ENCODE measurements at regions not wholly inside any gene's neighbourhood (a gene's known extent, or its start where the extent isn't known, plus 50 kb on each side); places are given as distances from the start of the nearest gene placed in this dataset.

- DNase-seq = no peak
Observed at GRCh38 chr6:169339025-169339424, 85.4 kb upstream of the THBS2 start.

- DNase-seq = no peak
Observed at GRCh38 chr6:169337886-169338445, 84.3 kb upstream of the THBS2 start.

- no peak for DNase-seq
Observed at GRCh38 chr6:169335301-169335700, 81.7 kb upstream of the THBS2 start.

GRCh38 chr6:169332250-169332649 is 78.6 kb upstream of the THBS2 start:
- DNase-seq = no peak

- no peak for DNase-seq
Observed at GRCh38 chr6:169328112-169328801, 74.6 kb upstream of the THBS2 start.

- peak; percentile 44 for DNase-seq
Observed at GRCh38 chr6:169326067-169326799, 72.6 kb upstream of the THBS2 start.

- DNase-seq = no peak
Observed at GRCh38 chr6:169324656-169325459, 71.2 kb upstream of the THBS2 start.

- no peak for DNase-seq
Observed at GRCh38 chr6:169324086-169324485, 70.4 kb upstream of the THBS2 start.

GRCh38 chr6:169323221-169323620 is 69.6 kb upstream of the THBS2 start:
- no peak for DNase-seq

GRCh38 chr6:169321546-169321945 is 67.9 kb upstream of the THBS2 start:
- no peak for DNase-seq

- DNase-seq = no peak
Observed at GRCh38 chr6:169320013-169320412, 66.4 kb upstream of the THBS2 start.

- DNase-seq = no peak
Observed at GRCh38 chr6:169317441-169318202, 64.0 kb upstream of the THBS2 start.

- no peak for DNase-seq
Observed at GRCh38 chr6:169316651-169317050, 63.0 kb upstream of the THBS2 start.

- no peak for DNase-seq
Observed at GRCh38 chr6:169315830-169316614, 62.4 kb upstream of the THBS2 start.

- no peak for DNase-seq
Observed at GRCh38 chr6:169313347-169314010, 59.8 kb upstream of the THBS2 start.

- DNase-seq = no peak
Observed at GRCh38 chr6:169312658-169313346, 59.2 kb upstream of the THBS2 start.

- DNase-seq = no peak
Observed at GRCh38 chr6:169310983-169311382, 57.3 kb upstream of the THBS2 start.

All from suppressor macrophage treated with lipopolysaccharide for 4 hours (primary cell).